HepG2 (cell line): ENCODE measurements at regions not wholly inside any gene's neighbourhood (a gene's known extent, or its start where the extent isn't known, plus 50 kb on each side); places are given as distances from the start of the nearest gene placed in this dataset.

Source experiments
- POLR2AphosphoS2 ChIP-seq: IDR thresholded peaks from 2 replicates; pipeline ENCODE4 v1.6.1; 2011; ENCODE audit warnings: low read depth, low read length, improper control_type of control experiment
- SIN3A ChIP-seq: IDR thresholded peaks from 2 replicates; pipeline ENCODE4 v1.6.1; 2011; ENCODE audit warnings: low read depth, mild to moderate bottlenecking, control low read depth, low read length, borderline replicate concordance
- SMAD3 ChIP-seq: sonication (generic); formaldehyde crosslinking; IDR thresholded peaks from 2 replicates; pipeline ENCODE4 v1.4.0; 2020; ENCODE audit warnings: missing genetic modification reagents
- ZBTB33 ChIP-seq: sonication (generic); formaldehyde crosslinking; IDR thresholded peaks from 2 replicates; pipeline ENCODE4 v1.4.0; 2020; ENCODE audit warnings: missing genetic modification reagents
- ZNF232 ChIP-seq: sonication (generic); formaldehyde crosslinking; IDR thresholded peaks from 2 replicates; pipeline ENCODE4 v1.4.0; 2020; ENCODE audit warnings: missing genetic modification reagents, borderline replicate concordance
- ZNF296 ChIP-seq: sonication (generic); formaldehyde crosslinking; conservative IDR thresholded peaks from 2 replicates; pipeline ENCODE4 v1.5.0; 2020; ENCODE audit warnings: mild to moderate bottlenecking, missing genetic modification reagents
- ZNF430 ChIP-seq: sonication (generic); formaldehyde crosslinking; IDR thresholded peaks from 2 replicates; pipeline ENCODE4 v1.9.0; 2021; ENCODE audit warnings: mild to moderate bottlenecking, missing genetic modification reagents

- TF ChIP-seq ZNF232 (CRISPR knock-in tag) (no peak), ZNF430 (no peak), POLR2AphosphoS2 (no peak), ZNF296 (CRISPR knock-in tag) (no peak), ZBTB33 (no peak), SMAD3 (no peak), SIN3A (no peak)
Observed at GRCh38 chr2:45156605-45157004, 147.4 kb upstream of the SIX2 start.
